ENCODE measurements at regions not wholly inside any gene's neighbourhood (a gene's known extent, or its start where the extent isn't known, plus 50 kb on each side); places are given as distances from the start of the nearest gene placed in this dataset.

DNA sequence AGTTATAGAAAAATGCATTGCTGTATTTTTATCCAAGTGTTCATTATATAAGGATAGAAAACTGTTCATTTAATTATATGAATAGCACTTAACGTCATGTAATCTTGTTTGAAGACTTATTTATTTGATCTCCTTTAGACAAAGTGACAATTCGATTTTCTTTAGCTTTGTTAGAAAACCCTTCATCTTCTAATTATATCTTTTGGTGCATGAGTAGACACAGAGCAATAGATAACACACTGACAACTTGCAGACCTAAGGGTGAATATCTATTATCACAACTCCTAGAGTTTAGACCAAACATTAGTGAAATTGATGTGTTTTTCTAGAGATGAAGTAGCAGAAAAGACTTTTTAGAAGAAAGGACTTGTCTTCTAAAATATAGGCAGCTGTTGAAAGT is 446.4 kb upstream of the SEMA6A start:
- TF ChIP-seq, protein P1, sequence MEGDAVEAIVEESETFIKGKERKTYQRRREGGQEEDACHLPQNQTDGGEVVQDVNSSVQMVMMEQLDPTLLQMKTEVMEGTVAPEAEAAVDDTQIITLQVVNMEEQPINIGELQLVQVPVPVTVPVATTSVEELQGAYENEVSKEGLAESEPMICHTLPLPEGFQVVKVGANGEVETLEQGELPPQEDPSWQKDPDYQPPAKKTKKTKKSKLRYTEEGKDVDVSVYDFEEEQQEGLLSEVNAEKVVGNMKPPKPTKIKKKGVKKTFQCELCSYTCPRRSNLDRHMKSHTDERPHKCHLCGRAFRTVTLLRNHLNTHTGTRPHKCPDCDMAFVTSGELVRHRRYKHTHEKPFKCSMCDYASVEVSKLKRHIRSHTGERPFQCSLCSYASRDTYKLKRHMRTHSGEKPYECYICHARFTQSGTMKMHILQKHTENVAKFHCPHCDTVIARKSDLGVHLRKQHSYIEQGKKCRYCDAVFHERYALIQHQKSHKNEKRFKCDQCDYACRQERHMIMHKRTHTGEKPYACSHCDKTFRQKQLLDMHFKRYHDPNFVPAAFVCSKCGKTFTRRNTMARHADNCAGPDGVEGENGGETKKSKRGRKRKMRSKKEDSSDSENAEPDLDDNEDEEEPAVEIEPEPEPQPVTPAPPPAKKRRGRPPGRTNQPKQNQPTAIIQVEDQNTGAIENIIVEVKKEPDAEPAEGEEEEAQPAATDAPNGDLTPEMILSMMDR (IDR thresholded peaks at IDR 0.05): no peak
- TF ChIP-seq POLR2AphosphoS5 (IDR thresholded peaks at IDR 0.05) (no peak), POLR2A (IDR thresholded peaks at IDR 0.05) (no peak)
